Mucosa of rectum (tissue), 2 donors: ENCODE measurements at regions not wholly inside any gene's neighbourhood (a gene's known extent, or its start where the extent isn't known, plus 50 kb on each side); places are given as distances from the start of the nearest gene placed in this dataset.

Experiments used
- H3K27ac ChIP-seq, 2 donors: one replicate each; pipeline ENCODE4 v1.7.0; 2013; ENCODE audit warnings: inconsistent platforms in 2 of 2, low read depth in 2 of 2, low read length in 2 of 2
- H3K27me3 ChIP-seq, 2 donors: one replicate each; pipeline ENCODE4 v1.7.0; 2013; ENCODE audit warnings: low read length in 2 of 2; ENCODE audit not compliant: control insufficient read depth in 2 of 2, insufficient read depth in 2 of 2
- H3K36me3 ChIP-seq, 2 donors: one replicate each; pipeline ENCODE4 v1.7.0; 2013; ENCODE audit warnings: low read length in 2 of 2; ENCODE audit not compliant: control insufficient read depth in 2 of 2, insufficient read depth in 2 of 2
- H3K4me1 ChIP-seq, 2 donors: one replicate each; pipeline ENCODE4 v1.7.0; 2013; ENCODE audit warnings: low read length in 2 of 2, mild to moderate bottlenecking in 1 of 2; ENCODE audit not compliant: control insufficient read depth in 2 of 2, insufficient read depth in 2 of 2
- H3K4me3 ChIP-seq, 2 donors: one replicate each; pipeline ENCODE4 v1.7.0; 2013; ENCODE audit warnings: low read length in 2 of 2
- H3K9ac ChIP-seq, 2 donors: one replicate each; pipeline ENCODE4 v1.7.0; 2013; ENCODE audit warnings: low read length in 2 of 2, low read depth in 1 of 2, mild to moderate bottlenecking in 1 of 2
- H3K9me3 ChIP-seq, 2 donors: one replicate each; pipeline ENCODE4 v1.7.0; 2013; ENCODE audit warnings: low read length in 2 of 2; ENCODE audit not compliant: control insufficient read depth in 2 of 2
- donor health status: healthy.
- donor health status: Normal muscosa, but diverticular disease.

DNA sequence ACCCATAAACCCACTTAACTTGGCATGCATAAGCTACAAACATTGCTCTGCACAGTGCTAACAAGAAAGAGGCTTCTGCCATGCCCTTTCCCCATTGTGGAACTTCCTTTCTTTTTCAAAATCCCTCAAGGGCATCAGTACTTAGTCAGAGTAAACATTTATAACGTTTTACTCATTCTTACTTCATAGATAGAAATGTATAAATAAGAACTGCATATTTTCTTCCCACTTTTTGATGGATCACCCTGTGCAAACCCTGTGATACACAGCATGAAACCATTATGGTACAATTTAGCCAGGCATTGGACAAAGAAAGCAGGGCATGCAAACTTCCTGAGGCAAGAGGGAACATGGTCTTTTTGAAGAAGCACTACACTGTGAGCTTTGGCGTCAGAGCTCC, 113.8 kb upstream of the FOXG1 start:
- Histone ChIP-seq H3K4me3 (no peak overlapping the region), H3K27me3 (no peaks in the 10 kb centered on the region), H3K27ac (no peak overlapping the region), H3K9me3 (no peaks in the 10 kb centered on the region), H3K36me3 (no peaks in the 10 kb centered on the region), H3K9ac (no peak overlapping the region), H3K4me1 (no peaks in the 10 kb centered on the region)

DNA sequence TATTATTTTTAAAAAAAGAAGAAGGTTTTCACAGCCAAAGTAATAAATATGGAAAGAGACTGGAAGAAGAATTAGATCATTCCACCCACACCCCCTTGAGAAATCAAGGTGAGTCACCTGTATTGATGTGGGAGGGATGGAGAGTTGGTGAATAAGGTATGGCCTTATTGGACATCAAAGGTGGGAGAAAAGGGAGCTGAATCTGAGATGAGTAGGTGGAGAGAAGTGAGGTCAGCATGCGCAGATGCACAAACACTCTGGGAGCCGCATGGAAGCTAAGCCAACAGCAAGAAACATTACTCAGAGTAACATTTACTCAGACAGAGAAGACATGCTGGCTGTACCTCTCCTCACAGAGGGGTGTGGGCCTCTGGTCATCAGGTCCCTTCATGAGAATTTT, 113.1 kb upstream of the FOXG1 start:
- H3K27ac ChIP-seq: no peak overlapping the region
- H3K4me1 ChIP-seq: no peaks in the 10 kb centered on the region
- no peaks in the 10 kb centered on the region for H3K27me3 ChIP-seq
- H3K9ac ChIP-seq: no peak overlapping the region
- H3K36me3 ChIP-seq: no peaks in the 10 kb centered on the region
- no peak overlapping the region for H3K4me3 ChIP-seq
- H3K9me3 ChIP-seq: no peaks in the 10 kb centered on the region

DNA sequence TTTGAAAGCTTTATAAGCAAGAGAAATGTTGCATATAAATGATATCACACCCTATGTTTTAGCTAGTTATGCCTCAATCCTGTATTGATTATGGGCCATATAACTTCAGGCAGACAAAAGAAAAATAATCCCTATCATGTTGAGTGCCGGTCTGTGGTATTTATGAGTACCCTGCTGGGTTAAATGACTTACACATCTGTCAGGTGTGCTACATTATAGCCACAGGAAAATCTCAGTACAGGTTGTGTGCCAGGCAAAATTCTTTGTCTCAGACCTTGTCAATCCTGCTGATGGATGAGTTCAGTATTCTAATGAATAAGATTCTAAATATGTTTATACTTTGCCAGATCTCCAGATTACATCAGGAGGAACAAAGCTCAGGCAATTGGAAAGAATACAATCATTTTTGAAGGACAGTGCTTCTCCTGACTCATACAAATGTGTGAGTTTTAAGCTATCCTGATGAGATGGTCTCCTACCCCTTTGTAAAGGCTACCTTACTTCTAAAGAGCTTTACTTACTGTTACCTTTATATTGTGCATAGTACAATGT, 109.8 kb upstream of the FOXG1 start:
- Histone ChIP-seq H3K36me3 (no peaks in the 10 kb centered on the region), H3K4me1 (no peaks in the 10 kb centered on the region), H3K9ac (no peak overlapping the region), H3K4me3 (no peak overlapping the region), H3K27ac (no peak overlapping the region), H3K9me3 (no peaks in the 10 kb centered on the region), H3K27me3 (no peaks in the 10 kb centered on the region)

DNA sequence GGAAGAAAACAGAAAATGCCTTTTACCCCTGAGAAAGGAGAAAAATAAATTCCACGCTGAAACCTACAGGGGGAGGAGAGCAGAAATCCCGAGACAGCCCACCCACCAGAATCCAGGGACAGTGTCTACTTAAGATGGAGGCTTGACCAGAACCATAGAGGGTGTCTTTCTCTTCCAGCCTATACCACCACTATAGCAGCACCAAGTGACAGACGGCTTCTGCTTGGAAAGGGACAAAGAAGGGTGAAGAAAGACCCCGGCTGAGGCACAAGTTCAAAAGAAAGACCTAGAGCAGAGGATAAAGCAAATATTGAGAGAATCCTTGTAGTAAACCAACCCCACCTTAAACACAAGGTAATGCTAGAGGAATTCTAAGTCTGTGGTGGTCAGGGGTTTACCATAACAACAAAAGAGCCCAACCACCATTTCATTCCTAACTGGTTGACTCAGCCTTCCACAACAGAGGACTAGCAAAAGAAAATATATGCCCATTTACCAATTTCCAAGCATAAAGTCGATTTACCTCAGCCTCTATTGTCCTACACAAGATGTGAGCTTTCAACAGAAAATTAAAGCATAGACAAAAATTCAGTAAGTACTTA, 105.3 kb upstream of the FOXG1 start:
- no peaks in the 10 kb centered on the region for H3K36me3 ChIP-seq
- H3K4me3 ChIP-seq: no peak overlapping the region
- no peaks in the 10 kb centered on the region for H3K4me1 ChIP-seq

DNA sequence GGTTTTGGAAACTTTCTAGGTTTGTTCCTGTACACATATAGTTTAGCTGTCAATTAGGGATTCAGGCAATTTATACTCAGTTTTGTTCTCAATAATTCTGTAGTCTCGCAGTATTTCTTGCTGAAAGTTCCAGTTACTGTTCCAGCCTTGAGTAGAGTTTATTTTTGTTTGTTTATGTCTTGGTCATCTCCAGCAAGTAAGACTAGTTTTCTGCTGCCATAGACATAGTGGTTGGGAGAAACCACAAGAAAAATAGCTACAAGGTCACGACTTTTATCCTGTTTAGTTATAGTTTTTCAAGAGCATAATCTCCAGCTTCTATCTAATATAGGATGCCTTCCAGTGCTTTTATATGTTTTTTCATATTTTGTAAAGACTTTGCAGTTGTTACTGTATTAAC, 99.6 kb upstream of the FOXG1 start:
- H3K9me3 ChIP-seq: no peaks in the 10 kb centered on the region
- no peak overlapping the region for H3K27ac ChIP-seq
- no peak overlapping the region for H3K9ac ChIP-seq

More for the DNA sequence above, 105.3 kb upstream of the FOXG1 start:
- no peaks in the 10 kb centered on the region for H3K27me3 ChIP-seq
- H3K27ac ChIP-seq: no peak overlapping the region
- no peaks in the 10 kb centered on the region for H3K9me3 ChIP-seq
- no peak overlapping the region for H3K9ac ChIP-seq

DNA sequence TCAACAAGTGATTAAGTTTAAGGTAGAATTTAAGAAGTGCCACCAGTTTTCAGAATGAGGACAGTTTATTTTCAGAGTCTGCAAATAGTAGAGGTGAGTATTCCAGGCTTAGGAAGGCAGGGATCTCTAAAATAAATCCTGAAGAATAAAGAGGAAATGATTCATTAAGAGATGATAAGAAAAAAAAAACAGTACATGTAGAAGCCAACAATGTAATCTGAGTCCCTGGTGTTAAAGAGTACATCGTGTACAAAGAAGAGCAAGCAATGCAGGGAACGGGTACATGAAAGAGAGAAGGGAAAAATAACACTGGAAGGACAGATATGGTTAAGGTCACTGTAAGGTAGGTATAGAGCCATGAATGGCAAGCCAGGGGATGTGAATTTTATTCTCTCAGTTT, 95.2 kb upstream of the FOXG1 start:
- H3K9me3 ChIP-seq: peaks cover 0 to 3% of the 10 kb centered on the region in 2 donors

More for the DNA sequence above, 99.6 kb upstream of the FOXG1 start:
- H3K36me3 ChIP-seq: no peaks in the 10 kb centered on the region
- no peaks in the 10 kb centered on the region for H3K27me3 ChIP-seq
- H3K4me1 ChIP-seq: no peaks in the 10 kb centered on the region
- no peak overlapping the region for H3K4me3 ChIP-seq

DNA sequence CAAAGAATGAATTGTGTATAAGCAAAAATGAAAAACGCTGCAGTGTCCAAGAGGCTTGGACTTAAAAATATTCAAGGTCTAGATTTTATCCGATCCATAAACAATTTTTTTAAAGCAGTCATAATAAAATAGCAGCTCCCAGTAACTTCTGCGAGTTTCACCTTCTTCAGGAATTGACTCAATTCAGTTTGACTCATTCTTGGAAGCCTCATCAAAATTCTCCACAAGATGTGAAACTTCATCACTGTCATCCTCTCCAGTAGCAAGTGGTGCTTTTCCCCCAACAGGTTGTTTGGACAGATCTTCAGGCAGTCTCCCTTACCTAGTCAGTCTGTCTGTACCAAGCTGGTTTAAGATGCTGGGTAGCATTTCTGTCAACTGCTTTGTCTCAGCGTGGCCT, 93.5 kb upstream of the FOXG1 start:
- no peaks in the 10 kb centered on the region for H3K4me1 ChIP-seq
- H3K36me3 ChIP-seq: no peaks in the 10 kb centered on the region
- H3K9me3 ChIP-seq: peaks cover 0 to 3% of the 10 kb centered on the region in 2 donors
- H3K4me3 ChIP-seq: no peak overlapping the region
- H3K9ac ChIP-seq: no peak overlapping the region
- H3K27me3 ChIP-seq: no peaks in the 10 kb centered on the region
- H3K27ac ChIP-seq: no peak overlapping the region

More for the DNA sequence above, 95.2 kb upstream of the FOXG1 start:
- Histone ChIP-seq H3K9ac (no peak overlapping the region), H3K4me1 (no peaks in the 10 kb centered on the region), H3K27me3 (no peaks in the 10 kb centered on the region), H3K27ac (no peak overlapping the region), H3K4me3 (no peak overlapping the region), H3K36me3 (no peaks in the 10 kb centered on the region)

DNA sequence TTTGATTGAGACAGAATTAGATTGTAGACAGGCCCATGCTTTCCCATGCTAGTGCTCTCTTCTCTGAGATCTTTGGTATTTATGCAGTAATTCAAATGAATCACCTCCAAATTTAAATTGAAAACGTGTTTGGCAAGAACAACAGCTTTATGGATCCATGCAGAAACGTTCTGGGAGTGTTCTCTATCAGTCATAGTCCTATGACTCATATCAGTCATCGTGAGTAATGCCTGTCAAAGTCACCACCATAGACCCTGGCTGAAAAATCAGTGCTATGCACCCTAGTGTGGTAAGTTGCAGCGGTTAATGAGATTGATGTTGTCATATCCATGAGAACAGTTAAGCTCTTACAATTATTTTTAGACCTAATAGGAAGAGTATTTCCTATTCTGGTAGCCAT, 90.1 kb upstream of the FOXG1 start:
- H3K9ac ChIP-seq: no peak overlapping the region
- H3K27me3 ChIP-seq: no peaks in the 10 kb centered on the region
- no peak overlapping the region for H3K27ac ChIP-seq
- no peaks in the 10 kb centered on the region for H3K4me1 ChIP-seq
- no peaks in the 10 kb centered on the region for H3K36me3 ChIP-seq
- H3K4me3 ChIP-seq: no peak overlapping the region
- peaks cover 0 to 3% of the 10 kb centered on the region in 2 donors for H3K9me3 ChIP-seq

DNA sequence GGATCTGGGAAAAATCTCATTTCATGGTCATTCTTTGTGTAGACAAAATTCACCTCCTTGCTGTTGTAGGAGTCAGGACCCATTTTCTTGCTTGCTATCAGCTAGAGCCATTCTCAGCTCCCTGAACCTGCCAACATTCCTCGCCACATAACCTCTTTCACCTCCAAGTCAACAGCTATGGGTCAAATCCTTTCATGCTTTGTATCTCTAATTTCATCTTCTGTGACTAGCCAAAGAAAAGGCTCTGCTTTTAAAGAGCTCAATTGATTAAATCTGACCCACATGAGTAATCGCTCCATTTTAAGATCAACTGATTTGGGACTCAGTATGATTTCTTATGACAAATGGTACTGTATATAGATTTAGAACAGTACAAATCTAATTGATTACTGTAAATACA, 89.2 kb upstream of the FOXG1 start:
- Histone ChIP-seq H3K4me3 (no peak overlapping the region), H3K27ac (no peak overlapping the region), H3K27me3 (no peaks in the 10 kb centered on the region)

DNA sequence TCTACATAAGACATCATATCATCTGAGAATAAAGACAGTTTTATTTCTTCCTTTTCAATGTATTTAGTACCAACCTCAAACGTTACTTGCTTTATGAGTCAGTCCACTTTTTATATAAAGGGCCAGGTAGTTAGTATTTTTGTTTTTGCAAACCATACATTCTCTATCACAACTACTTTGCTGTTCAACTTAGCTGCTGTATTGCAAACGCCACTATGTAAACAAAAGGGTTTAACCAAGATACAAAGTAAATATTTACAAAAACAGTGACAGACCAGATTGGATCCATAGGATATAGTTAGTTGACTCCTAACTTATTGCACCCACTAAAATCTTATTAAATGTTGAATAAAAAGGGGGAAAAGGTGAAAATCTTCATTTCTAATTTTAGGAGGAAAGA, 87.7 kb upstream of the FOXG1 start:
- Histone ChIP-seq H3K27me3 (no peaks in the 10 kb centered on the region), H3K27ac (no peak overlapping the region), H3K9me3 (no peaks in the 10 kb centered on the region), H3K4me3 (no peak overlapping the region), H3K9ac (no peak overlapping the region), H3K4me1 (no peaks in the 10 kb centered on the region), H3K36me3 (no peaks in the 10 kb centered on the region)

More for the DNA sequence above, 89.2 kb upstream of the FOXG1 start:
- H3K36me3 ChIP-seq: no peaks in the 10 kb centered on the region
- H3K4me1 ChIP-seq: no peaks in the 10 kb centered on the region
- peaks cover 0 to 3% of the 10 kb centered on the region in 2 donors for H3K9me3 ChIP-seq
- no peak overlapping the region for H3K9ac ChIP-seq
